ENCODE measurements at regions not wholly inside any gene's neighbourhood (a gene's known extent, or its start where the extent isn't known, plus 50 kb on each side); places are given as distances from the start of the nearest gene placed in this dataset.

- Histone ChIP-seq H3K9ac (ENCODE audit: low read depth in 1 of 2, low read length in 2 of 2) (no peak overlapping the region), H3K27ac (ENCODE audit: low read depth in 1 of 2, low read length in 2 of 2) (no peak overlapping the region), H3K36me3 (ENCODE audit: control insufficient read depth in 4 of 4, insufficient read depth in 3 of 4, low read depth in 1 of 4, low read length in 3 of 4) (no peaks in the 10 kb centered on the region), H3K9me3 (ENCODE audit: control insufficient read depth in 4 of 4, low read length in 3 of 4) (no peaks in the 10 kb centered on the region), H3K4me3 (ENCODE audit: low read depth in 1 of 3, low read length in 3 of 3) (no peak overlapping the region), H3K27me3 (ENCODE audit: control insufficient read depth in 4 of 4, insufficient read depth in 4 of 4, low read length in 3 of 4) (no peaks in the 10 kb centered on the region), H3K4me1 (ENCODE audit: control insufficient read depth in 4 of 4, insufficient read depth in 4 of 4, low read length in 3 of 4) (no peaks in the 10 kb centered on the region)
- 72% methylated on average over 3 of the region's 3 CpGs for WGBS
- TF ChIP-seq RAD21 (IDR thresholded peaks at IDR 0.05) (no peak), SP1 (IDR thresholded peaks at IDR 0.05) (no peak), YY1 (IDR thresholded peaks at IDR 0.05) (no peak), NR2F2 (IDR thresholded peaks at IDR 0.05) (no peak), GABPA (IDR thresholded peaks at IDR 0.05 in 1 of 2, conservative IDR thresholded peaks at IDR 0.05 in 1 of 2) (no peak), HNF4G (IDR thresholded peaks at IDR 0.05) (no peak)
- DNase-seq (ENCODE audit: low spot score), result no peak
Observed at GRCh38 chr1:36638268-36638667, 155.6 kb upstream of the CSF3R start.

DNA sequence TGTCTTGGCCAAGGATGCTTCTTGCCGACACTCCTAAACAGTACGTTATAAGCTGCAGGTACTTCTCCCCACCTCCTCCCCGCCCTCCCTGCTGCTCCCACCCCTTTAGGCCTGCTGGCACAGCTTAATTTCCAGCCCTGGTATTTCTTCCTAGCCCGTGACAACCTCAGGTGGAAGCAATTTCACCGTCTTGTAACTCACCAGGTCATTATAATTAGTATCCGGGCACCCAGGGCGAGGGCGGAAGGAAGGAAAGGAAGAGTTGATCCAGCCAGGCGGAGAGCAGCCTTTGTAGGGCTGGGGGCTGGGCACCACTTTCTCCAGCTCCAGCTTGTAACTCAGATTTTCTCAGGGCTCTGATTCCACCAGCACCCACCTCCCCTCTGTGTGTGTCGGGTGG lies 153.5 kb upstream of the CSF3R start:
- H3K27ac ChIP-seq (ENCODE audit: low read depth in 1 of 2, low read length in 2 of 2), result no peak overlapping the region
- no peaks in the 10 kb centered on the region for H3K9me3 ChIP-seq (ENCODE audit: control insufficient read depth in 4 of 4, low read length in 3 of 4)
- H3K4me1 ChIP-seq (ENCODE audit: control insufficient read depth in 4 of 4, insufficient read depth in 4 of 4, low read length in 3 of 4), result no peaks in the 10 kb centered on the region
- H3K4me3 ChIP-seq (ENCODE audit: low read depth in 1 of 3, low read length in 3 of 3), result no peak overlapping the region
- DNase-seq (ENCODE audit: low spot score), result no peak
- H3K27me3 ChIP-seq (ENCODE audit: control insufficient read depth in 4 of 4, insufficient read depth in 4 of 4, low read length in 3 of 4), result no peaks in the 10 kb centered on the region
- no peak overlapping the region for H3K9ac ChIP-seq (ENCODE audit: low read depth in 1 of 2, low read length in 2 of 2)
- no peaks in the 10 kb centered on the region for H3K36me3 ChIP-seq (ENCODE audit: control insufficient read depth in 4 of 4, insufficient read depth in 3 of 4, low read depth in 1 of 4, low read length in 3 of 4)
- TF ChIP-seq FOXA1 (IDR thresholded peaks at IDR 0.05), result no peak
- no peak for TF ChIP-seq GABPA (IDR thresholded peaks at IDR 0.05 in 1 of 2, conservative IDR thresholded peaks at IDR 0.05 in 1 of 2)
- TF ChIP-seq ATF3 (IDR thresholded peaks at IDR 0.05), result no peak
- no peak for TF ChIP-seq JUND (IDR thresholded peaks at IDR 0.05)
- TF ChIP-seq EGR1 (IDR thresholded peaks at IDR 0.05; ENCODE audit: low read depth in 2 of 2), result no peak
- TF ChIP-seq, protein P1, sequence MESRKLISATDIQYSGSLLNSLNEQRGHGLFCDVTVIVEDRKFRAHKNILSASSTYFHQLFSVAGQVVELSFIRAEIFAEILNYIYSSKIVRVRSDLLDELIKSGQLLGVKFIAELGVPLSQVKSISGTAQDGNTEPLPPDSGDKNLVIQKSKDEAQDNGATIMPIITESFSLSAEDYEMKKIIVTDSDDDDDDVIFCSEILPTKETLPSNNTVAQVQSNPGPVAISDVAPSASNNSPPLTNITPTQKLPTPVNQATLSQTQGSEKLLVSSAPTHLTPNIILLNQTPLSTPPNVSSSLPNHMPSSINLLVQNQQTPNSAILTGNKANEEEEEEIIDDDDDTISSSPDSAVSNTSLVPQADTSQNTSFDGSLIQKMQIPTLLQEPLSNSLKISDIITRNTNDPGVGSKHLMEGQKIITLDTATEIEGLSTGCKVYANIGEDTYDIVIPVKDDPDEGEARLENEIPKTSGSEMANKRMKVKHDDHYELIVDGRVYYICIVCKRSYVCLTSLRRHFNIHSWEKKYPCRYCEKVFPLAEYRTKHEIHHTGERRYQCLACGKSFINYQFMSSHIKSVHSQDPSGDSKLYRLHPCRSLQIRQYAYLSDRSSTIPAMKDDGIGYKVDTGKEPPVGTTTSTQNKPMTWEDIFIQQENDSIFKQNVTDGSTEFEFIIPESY (IDR thresholded peaks at IDR 0.05), result no peak
- TF ChIP-seq, protein P2, sequence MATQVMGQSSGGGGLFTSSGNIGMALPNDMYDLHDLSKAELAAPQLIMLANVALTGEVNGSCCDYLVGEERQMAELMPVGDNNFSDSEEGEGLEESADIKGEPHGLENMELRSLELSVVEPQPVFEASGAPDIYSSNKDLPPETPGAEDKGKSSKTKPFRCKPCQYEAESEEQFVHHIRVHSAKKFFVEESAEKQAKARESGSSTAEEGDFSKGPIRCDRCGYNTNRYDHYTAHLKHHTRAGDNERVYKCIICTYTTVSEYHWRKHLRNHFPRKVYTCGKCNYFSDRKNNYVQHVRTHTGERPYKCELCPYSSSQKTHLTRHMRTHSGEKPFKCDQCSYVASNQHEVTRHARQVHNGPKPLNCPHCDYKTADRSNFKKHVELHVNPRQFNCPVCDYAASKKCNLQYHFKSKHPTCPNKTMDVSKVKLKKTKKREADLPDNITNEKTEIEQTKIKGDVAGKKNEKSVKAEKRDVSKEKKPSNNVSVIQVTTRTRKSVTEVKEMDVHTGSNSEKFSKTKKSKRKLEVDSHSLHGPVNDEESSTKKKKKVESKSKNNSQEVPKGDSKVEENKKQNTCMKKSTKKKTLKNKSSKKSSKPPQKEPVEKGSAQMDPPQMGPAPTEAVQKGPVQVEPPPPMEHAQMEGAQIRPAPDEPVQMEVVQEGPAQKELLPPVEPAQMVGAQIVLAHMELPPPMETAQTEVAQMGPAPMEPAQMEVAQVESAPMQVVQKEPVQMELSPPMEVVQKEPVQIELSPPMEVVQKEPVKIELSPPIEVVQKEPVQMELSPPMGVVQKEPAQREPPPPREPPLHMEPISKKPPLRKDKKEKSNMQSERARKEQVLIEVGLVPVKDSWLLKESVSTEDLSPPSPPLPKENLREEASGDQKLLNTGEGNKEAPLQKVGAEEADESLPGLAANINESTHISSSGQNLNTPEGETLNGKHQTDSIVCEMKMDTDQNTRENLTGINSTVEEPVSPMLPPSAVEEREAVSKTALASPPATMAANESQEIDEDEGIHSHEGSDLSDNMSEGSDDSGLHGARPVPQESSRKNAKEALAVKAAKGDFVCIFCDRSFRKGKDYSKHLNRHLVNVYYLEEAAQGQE (IDR thresholded peaks at IDR 0.05), result no peak
- TF ChIP-seq TAF1 (conservative IDR thresholded peaks at IDR 0.05), result no peak
- TF ChIP-seq MAX (IDR thresholded peaks at IDR 0.05), result no peak
- TF ChIP-seq, protein P3, sequence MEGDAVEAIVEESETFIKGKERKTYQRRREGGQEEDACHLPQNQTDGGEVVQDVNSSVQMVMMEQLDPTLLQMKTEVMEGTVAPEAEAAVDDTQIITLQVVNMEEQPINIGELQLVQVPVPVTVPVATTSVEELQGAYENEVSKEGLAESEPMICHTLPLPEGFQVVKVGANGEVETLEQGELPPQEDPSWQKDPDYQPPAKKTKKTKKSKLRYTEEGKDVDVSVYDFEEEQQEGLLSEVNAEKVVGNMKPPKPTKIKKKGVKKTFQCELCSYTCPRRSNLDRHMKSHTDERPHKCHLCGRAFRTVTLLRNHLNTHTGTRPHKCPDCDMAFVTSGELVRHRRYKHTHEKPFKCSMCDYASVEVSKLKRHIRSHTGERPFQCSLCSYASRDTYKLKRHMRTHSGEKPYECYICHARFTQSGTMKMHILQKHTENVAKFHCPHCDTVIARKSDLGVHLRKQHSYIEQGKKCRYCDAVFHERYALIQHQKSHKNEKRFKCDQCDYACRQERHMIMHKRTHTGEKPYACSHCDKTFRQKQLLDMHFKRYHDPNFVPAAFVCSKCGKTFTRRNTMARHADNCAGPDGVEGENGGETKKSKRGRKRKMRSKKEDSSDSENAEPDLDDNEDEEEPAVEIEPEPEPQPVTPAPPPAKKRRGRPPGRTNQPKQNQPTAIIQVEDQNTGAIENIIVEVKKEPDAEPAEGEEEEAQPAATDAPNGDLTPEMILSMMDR (IDR thresholded peaks at IDR 0.05; ENCODE audit: low read depth, low read length, missing input control), result no peak
- no peak for TF ChIP-seq RXRA (IDR thresholded peaks at IDR 0.05)
- TF ChIP-seq SP1 (IDR thresholded peaks at IDR 0.05), result no peak
- TF ChIP-seq NR2F2 (IDR thresholded peaks at IDR 0.05), result no peak
- no peak for TF ChIP-seq HNF4A (conservative IDR thresholded peaks at IDR 0.05)
- no peak for TF ChIP-seq FOXA2 (IDR thresholded peaks at IDR 0.05)
- no peak for TF ChIP-seq HNF4G (IDR thresholded peaks at IDR 0.05)
- TF ChIP-seq RAD21 (IDR thresholded peaks at IDR 0.05), result no peak
- no peak for TF ChIP-seq YY1 (IDR thresholded peaks at IDR 0.05)
- 89% methylated on average over 10 of the region's 10 CpGs for WGBS

Data from liver (tissue), 8 donors.